Heart left ventricle (tissue), 16 donors: ENCODE measurements at regions not wholly inside any gene's neighbourhood (a gene's known extent, or its start where the extent isn't known, plus 50 kb on each side); places are given as distances from the start of the nearest gene placed in this dataset.

ENCODE experiments used
- ATAC-seq, 4 donors: fragments of 200-7000 bp; cut with Tn5 transposase; one replicate each; pipeline ENCODE4 v1.9.1; 2020 to 2022; ENCODE audit warnings: moderate library complexity in 4 of 4, mild to moderate bottlenecking in 3 of 4, moderate number of reproducible peaks in 1 of 4
- DNase-seq, 5 donors: peaks; one replicate each; pipeline ENCODE4 v3.0.0-alpha.2; 2020
- H3K27ac ChIP-seq, 12 donors: fragments of 200-600 bp; sonication (generic) in 4 of 12; one replicate each; pipeline versions ENCODE4 v1.5.0 to v1.8.0; 2016 to 2022; ENCODE audit warnings: mild to moderate bottlenecking in 2 of 12
- H3K27me3 ChIP-seq, 9 donors: fragments of 200-600 bp; sonication (generic) in 2 of 9; one replicate each; pipeline versions ENCODE4 v1.5.1 to v1.8.0; 2016 to 2022; ENCODE audit warnings: mild to moderate bottlenecking in 3 of 9
- H3K36me3 ChIP-seq, 9 donors: fragments of 200-600 bp; sonication (generic) in 2 of 9; one replicate each; pipeline versions ENCODE4 v1.5.0 to v1.8.0; 2018 to 2022; ENCODE audit warnings: mild to moderate bottlenecking in 2 of 9
- H3K4me1 ChIP-seq, 12 donors: fragments of 200-600 bp; sonication (generic) in 4 of 12; one replicate each; pipeline versions ENCODE4 v1.5.0 to v1.8.0; 2016 to 2022; ENCODE audit warnings: mild to moderate bottlenecking in 3 of 12
- H3K4me3 ChIP-seq, 12 donors: fragments of 200-600 bp; sonication (generic) in 4 of 12; one replicate each; pipeline versions ENCODE4 v1.5.0 to v1.8.0; 2017 to 2022; ENCODE audit warnings: mild to moderate bottlenecking in 9 of 12, moderate library complexity in 4 of 12
- H3K9me3 ChIP-seq, 12 donors: fragments of 200-600 bp; sonication (generic) in 4 of 12; one replicate each; pipeline versions ENCODE4 v1.5.0 to v1.8.0; 2016 to 2022; ENCODE audit warnings: mild to moderate bottlenecking in 1 of 12
- POLR2A ChIP-seq, 2 donors: fragments of 450-650 bp; IDR thresholded peaks; one replicate each; pipeline ENCODE4 v1.6.1; 2017; ENCODE audit warnings: antibody characterized with exemption in 2 of 2, mild to moderate bottlenecking in 2 of 2, moderate library complexity in 2 of 2
- WGBS, 4 donors: extraction: QIAGEN DNeasy Blood & Tissue Kit in 2 of 4; methylation state at CpG; one replicate each; pipeline versions ENCODE4 v1.1.5 to v1.1.7; 2013 to 2018; 5-methylcytosine and 5-hydroxymethylcytosine counted together
- intact Hi-C, 10 donors: fragments of 100-400 bp; cut with DNase I; formaldehyde crosslinking; loops; one replicate each; pipeline versions ENCODE4 v1.11.1 to v1.14.2; 2022
- TF ChIP-seq, protein P1 (sequence below), 12 donors: fragments of 200-600 bp; sonication (generic) in 4 of 12; IDR thresholded peaks; one replicate each; pipeline versions ENCODE4 v1.5.0 to v1.8.0; 2018 to 2022; ENCODE audit warnings: antibody characterized with exemption in 12 of 12, mild to moderate bottlenecking in 5 of 12
- donor health status: ischemic (EF 13 %, LVEDD 7.1; RV severe dilation, severe dysfunction).
- donor health status: healthy with polysubstance abuse.
- donor health status: DM: no; HTN: yes; CAD: no.
- donor health status: DM: no; HTN: no; CAD: no.
- donor health status: ischemic (EF 25% LVEDD 6.9; RV normal size, moderate dysfunction).
- donor health status: ischemic (EF 25% LVEDD 5.7; RV mildly dilated, moderate dysfunction).
- donor health status: healthy.
- donor health status: DM: yes; HTN: yes; CAD: no.
- donor health status: ischemic (EF 35%, LVEDD 5.7; RV mildly dilated, moderate dysfunction).
- donor health status: nonischemic (EF 11% LVEDD 7.7; RV severe dilation, severe dysfunction).
- donor health status: DM: yes; HTN: yes; CAD: no.
- donor health status: PGD.
- donor health status: ischemic (EF 29% LVEDD 5.4; RV normal size, mild dysfunction).
- donor health status: nonischemic (EF 23%, LVEDD 6.1; RV moderate dilation, normal function).

DNA sequence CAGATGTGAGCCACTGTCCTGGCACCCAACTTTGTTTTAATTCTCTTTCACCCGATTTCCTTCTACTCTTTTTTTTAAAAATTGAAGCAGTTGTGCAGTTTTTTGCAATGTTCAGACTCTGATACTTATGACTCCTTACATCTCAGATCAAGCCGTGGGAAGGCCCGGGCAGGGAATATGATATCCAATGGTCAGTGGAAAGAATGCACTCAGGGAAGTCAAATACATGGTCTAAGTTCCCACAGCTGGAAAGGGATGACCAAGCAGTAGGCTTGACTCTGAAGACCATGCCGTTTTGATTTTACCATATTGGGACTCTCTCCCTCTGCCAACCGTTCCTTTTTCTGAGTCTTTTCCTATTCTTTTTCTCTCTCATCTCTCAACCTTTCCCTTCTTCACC, 157.2 kb downstream of the RPLP1 start:
- DNase-seq = no peak
- Histone ChIP-seq H3K4me3 (no peak overlapping the region), H3K27ac (no peak overlapping the region), H3K9me3 (no peaks in the 10 kb centered on the region), H3K36me3 (no peaks in the 10 kb centered on the region), H3K27me3 (no peaks in the 10 kb centered on the region), H3K4me1 (peaks cover 0 to 25% (median 0%) of the 10 kb centered on the region in 12 donors)
- ATAC-seq = no peak
- intact Hi-C loops = no loop called here
- TF ChIP-seq POLR2A (IDR thresholded peaks at IDR 0.05) = no peak
- TF ChIP-seq, protein P1, sequence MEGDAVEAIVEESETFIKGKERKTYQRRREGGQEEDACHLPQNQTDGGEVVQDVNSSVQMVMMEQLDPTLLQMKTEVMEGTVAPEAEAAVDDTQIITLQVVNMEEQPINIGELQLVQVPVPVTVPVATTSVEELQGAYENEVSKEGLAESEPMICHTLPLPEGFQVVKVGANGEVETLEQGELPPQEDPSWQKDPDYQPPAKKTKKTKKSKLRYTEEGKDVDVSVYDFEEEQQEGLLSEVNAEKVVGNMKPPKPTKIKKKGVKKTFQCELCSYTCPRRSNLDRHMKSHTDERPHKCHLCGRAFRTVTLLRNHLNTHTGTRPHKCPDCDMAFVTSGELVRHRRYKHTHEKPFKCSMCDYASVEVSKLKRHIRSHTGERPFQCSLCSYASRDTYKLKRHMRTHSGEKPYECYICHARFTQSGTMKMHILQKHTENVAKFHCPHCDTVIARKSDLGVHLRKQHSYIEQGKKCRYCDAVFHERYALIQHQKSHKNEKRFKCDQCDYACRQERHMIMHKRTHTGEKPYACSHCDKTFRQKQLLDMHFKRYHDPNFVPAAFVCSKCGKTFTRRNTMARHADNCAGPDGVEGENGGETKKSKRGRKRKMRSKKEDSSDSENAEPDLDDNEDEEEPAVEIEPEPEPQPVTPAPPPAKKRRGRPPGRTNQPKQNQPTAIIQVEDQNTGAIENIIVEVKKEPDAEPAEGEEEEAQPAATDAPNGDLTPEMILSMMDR (IDR thresholded peaks at IDR 0.05) = no peak
- 88 to 93% (median 89%) methylated on average over 5 of the region's 5 CpGs for WGBS, 4 donors

DNA sequence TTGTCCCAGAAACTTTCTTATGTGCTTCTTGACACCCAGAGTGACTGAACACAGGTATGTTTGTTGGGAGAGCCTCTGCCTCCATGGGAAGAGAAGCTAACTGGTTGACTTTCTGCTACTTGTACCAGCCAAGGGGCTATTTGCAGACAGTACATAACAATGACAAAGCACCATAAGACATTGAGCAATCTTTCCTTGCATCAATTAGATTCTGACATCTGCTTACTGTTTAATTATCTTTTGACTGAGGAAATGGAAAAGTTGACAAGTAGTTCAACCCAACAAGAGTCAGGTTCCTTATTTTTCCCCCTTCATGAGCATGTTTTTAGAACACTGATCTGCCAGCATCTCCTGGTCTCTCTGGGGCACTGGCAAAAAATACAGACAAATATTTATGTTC, 157.7 kb downstream of the RPLP1 start:
- Histone ChIP-seq H3K27ac (no peak overlapping the region), H3K36me3 (no peaks in the 10 kb centered on the region), H3K27me3 (no peaks in the 10 kb centered on the region), H3K4me1 (peaks cover 0 to 25% (median 0%) of the 10 kb centered on the region in 12 donors), H3K4me3 (no peak overlapping the region), H3K9me3 (no peaks in the 10 kb centered on the region)
- ATAC-seq = no peak
- DNase-seq = no peak
- intact Hi-C loops = no loop called here
- no peak for TF ChIP-seq POLR2A (IDR thresholded peaks at IDR 0.05)
- TF ChIP-seq, protein P1 (IDR thresholded peaks at IDR 0.05) = no peak

DNA sequence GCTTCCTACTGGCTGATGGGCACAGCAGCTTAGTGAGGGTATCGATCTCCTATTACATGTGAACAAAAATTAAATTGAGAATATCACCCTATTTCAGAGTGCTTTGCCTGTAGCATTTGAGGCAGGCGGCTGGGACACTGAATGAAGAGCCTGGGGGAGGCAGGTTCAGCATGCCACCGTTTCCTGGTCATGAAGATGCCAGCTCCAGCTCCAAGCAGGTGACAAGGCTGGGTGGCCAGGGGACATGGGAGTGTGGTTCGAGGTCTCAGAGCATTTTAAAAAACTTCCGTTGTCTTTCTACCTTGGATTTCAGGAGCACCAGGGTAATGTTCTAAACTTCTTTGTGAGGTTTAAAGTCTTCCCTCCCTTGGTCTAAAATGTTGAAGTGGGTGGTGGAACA, 158.2 kb downstream of the RPLP1 start:
- Histone ChIP-seq H3K27ac (no peak overlapping the region), H3K9me3 (no peaks in the 10 kb centered on the region), H3K36me3 (no peaks in the 10 kb centered on the region), H3K27me3 (peaks cover 0 to 3% (median 0%) of the 10 kb centered on the region in 9 donors), H3K4me1 (peaks cover 0 to 22% (median 0%) of the 10 kb centered on the region in 12 donors), H3K4me3 (no peak overlapping the region)
- no peak for DNase-seq
- ATAC-seq = no peak
- TF ChIP-seq, protein P1 (IDR thresholded peaks at IDR 0.05) = no peak
- TF ChIP-seq POLR2A (IDR thresholded peaks at IDR 0.05) = no peak
- 90 to 95% (median 92%) methylated on average over 5 of the region's 5 CpGs for WGBS, 4 donors
- intact Hi-C loops = no loop called here

DNA sequence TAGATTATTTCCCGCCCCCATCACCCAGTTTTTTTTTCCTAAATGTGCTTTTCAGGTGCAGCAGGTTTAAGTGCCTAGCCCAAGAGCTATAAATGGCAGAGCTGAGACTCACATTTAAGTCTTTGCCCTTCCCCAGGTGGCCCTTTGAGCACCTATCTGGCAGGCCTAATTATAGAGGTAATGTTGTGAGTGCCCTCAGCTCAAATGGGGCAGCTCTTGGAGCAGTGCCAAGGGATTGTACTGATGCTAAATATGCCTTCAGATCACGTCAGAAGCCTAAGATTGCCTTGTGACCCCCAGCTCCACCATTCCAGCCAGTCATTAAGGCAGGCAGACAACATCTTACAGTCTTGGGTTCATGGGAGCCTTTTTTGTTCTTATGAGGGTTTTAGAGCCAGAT, 159.5 kb downstream of the RPLP1 start:
- DNase-seq = peak in 4 of 5 donors; percentile 14 to 66 (median 44)
- intact Hi-C loops = no loop called here
- no peak overlapping the region for H3K27ac ChIP-seq
- peak in 3 of 4 donors; percentile 61 to 76 (median 68) for ATAC-seq
- no peaks in the 10 kb centered on the region for H3K36me3 ChIP-seq
- TF ChIP-seq POLR2A (IDR thresholded peaks at IDR 0.05) = no peak
- TF ChIP-seq, protein P1 (IDR thresholded peaks at IDR 0.05) = no peak
- no peaks in the 10 kb centered on the region for H3K9me3 ChIP-seq
- H3K4me3 ChIP-seq = no peak overlapping the region
- H3K27me3 ChIP-seq = peaks cover 0 to 3% (median 0%) of the 10 kb centered on the region in 9 donors
- WGBS, 4 donors = 52 to 61% (median 58%) methylated on average over 2 of the region's 2 CpGs
- H3K4me1 ChIP-seq = peaks cover 0 to 11% (median 0%) of the 10 kb centered on the region in 12 donors
